Mesenteric fat pad (tissue), 1 donor: ENCODE measurements at regions not wholly inside any gene's neighbourhood (a gene's known extent, or its start where the extent isn't known, plus 50 kb on each side); places are given as distances from the start of the nearest gene placed in this dataset.

Experiments used
- DNase-seq: peaks from one replicate; pipeline ENCODE4 v3.0.0-alpha.2; 2020; ENCODE audit warnings: low spot score
- donor health status: DM: yes; HTN: yes; CAD: no.

- no peak for DNase-seq
These were observed 526.1 kb upstream of the KLF4 start for GRCh38 chr9:108015690-108016089.

DNA sequence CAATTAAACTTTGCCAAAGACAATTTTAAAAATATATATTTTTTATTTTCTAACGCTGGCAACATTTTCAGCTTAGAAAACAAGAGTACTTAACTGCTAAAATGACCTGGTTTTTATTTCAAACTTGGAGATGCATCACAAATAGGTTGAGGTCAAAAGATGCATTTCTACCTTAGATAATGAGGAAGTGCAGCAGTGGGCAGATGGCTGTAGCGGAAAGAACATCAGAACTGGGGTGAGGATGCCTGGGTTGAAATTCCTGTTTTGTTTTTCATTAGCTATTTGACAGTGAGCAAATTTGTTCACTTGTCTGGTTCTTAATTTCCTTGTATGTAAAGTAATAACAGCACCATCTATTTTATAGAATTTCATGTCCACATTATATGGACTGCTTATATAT, 524.8 kb upstream of the KLF4 start:
- DNase-seq, result no peak

- no peak for DNase-seq
These were observed 523.5 kb upstream of the KLF4 start for GRCh38 chr9:108012886-108013665.

DNA sequence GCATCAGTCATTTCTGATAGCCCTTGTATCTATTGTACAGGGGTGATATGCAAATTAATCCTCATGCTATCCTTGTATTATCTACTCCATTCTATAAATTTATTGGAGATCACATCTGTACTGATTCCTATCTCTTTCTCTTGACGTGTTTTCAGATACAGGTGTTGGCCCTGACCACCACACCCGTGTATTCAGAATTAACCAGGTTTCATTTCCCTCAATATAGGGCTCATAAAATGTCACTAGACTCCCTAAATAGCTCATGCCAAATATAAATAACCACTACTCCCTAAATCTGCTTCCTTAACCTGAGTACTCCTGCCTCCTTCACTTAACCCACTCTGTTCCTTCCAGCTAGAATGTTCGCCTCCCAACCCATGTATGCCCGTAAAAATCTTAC, 522.8 kb upstream of the KLF4 start:
- no peak for DNase-seq

GRCh38 chr9:108003526-108003925, 514.0 kb upstream of the KLF4 start:
- DNase-seq, result no peak

DNA sequence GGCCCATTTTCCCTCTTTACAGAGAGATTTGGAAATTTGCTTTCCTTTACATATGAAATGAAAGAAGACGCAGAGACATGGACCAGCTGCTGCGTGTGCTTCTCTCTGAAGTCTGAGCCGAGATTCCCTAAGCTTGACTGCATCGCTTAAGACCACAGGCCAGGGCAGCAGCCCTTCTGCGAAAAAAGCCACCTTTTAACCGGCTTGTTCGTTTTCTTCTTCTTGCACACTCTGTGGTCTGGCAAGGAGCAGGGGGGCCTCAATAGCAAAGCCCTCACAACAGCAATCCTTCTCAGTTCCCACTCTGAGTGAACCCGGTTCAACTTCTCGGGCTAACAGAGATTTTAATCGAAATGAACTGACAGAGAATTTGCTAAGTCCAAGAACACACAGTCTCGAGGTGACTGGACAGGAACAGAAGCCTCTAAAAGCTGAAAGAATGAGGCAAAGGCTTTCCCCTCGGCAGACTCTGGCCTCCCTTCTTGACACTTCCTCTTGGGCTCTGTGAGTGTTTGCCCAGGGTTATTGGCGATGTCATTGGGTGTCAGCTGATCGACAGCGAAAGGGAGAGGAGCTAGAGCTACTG, 512.9 kb upstream of the KLF4 start:
- no peak for DNase-seq

DNA sequence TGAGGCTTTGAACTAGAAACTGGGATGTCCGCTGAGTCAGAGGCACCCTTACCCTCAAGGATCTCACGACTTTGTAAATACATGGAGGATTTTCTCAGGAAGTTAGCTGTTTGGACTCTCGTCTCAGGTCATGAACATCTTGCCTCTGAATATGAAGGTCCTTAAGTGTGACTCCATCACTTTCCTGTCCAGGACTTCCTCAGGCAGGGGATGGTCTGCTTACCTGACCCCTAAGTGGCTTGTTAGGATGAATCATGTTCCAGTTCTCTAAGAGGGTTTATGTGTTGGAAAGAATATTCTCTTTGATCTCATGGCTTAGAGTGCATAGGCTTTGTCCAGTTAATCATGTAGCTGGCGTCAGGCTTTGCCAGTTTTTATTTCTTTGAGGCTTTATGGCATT, 511.7 kb upstream of the KLF4 start:
- no peak for DNase-seq

- no peak for DNase-seq
These were observed 510.3 kb upstream of the KLF4 start for GRCh38 chr9:107999890-108000289.

DNA sequence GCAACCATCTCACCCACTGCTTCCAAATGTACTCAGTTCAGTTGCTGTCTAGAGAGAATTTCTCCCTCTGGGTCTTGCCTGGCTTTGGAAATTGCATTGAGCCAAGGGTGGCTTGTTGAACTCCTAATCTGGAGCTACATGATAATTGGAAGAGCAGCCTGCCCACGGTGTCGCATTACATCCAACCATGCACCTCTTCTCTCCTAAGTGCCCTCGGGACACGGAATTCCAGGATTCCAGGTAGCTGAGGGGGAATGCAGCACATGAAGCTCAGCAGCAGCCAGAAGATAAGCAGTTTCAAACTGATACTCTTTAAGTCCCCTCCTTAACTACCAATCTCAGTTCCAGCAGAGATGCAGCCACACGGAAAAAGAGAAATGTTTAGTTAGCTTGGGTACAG, 509.4 kb upstream of the KLF4 start:
- no peak for DNase-seq

GRCh38 chr9:107994648-107995047, 505.1 kb upstream of the KLF4 start:
- DNase-seq, result no peak

GRCh38 chr9:107992271-107992670, 502.7 kb upstream of the KLF4 start:
- no peak for DNase-seq

GRCh38 chr9:107991581-107991980, 502.0 kb upstream of the KLF4 start:
- no peak for DNase-seq

DNA sequence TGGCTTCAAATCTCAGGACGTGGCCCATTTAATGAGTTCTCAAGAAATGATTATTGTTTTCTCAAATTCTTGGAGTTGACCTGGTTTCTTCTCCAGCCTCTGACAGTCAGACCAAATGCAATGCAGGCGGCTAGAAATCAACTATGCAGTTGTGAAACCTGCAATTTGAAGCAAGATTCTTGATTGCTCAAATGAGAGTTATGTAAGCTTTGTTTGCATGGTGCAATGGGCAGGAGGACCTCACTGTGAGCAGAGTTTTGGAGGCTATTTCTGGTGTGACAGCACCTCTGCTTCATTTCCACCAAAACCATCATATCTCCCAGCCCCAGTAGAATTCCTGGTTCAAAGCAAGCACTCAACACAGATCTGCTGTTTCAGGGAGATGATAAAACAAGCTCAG, 500.0 kb upstream of the KLF4 start:
- no peak for DNase-seq

DNA sequence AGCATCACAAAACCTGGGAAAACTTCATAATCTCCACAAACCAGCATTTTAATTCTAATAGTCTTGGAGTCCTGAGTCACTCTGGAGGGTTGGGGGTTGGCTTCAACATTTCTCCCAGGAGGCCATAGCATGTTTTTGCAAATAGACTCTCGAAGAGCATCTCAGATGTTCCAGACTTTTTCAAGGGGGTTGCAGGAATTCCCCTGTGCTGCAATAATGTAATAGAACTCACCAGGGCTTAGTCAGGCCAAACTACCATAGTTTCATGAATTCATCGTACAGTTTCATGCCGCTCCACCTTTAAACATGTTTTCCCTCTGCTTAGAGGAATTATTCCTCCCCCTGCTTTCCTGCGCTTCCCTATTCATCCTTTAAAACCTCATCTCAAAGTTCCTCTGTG, 499.5 kb upstream of the KLF4 start:
- no peak for DNase-seq

DNA sequence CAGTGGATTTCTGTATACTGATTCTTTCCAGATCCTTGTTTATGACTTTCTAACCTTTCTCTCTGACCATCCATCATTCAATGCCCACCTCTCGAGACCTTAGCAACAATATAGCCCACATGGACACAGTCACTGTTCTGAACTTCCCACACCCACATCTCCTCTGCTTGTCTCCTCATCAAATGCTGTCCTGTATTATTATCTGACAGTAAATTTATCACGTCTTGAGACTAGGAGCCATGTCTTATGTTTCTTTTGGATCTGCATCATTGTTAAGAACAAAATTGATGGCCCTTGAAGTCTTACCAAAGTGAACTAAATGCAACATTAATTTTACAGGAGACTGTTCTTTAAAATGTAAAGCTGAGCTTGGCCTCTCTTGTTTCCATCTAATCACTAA, 495.4 kb upstream of the KLF4 start:
- no peak for DNase-seq

DNA sequence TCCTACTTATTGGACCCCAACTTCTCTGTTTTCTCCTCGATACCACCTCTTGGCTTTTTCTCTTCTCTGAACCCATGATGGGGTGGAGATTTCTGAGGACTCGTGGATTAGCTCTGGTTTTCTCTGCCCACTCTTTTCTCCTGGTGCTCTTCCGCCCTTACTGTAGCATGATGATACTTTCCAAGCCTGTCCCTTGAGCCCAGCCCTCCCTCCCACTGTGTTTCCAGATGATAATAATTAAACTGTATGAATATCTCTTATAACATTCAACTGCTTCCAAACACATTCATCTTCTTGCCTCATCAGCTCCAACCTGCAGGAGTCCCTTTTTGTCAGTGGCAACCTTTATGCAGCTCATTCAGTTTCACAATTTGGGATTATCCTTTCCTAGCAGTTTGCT, 494.2 kb upstream of the KLF4 start:
- DNase-seq, result no peak

DNA sequence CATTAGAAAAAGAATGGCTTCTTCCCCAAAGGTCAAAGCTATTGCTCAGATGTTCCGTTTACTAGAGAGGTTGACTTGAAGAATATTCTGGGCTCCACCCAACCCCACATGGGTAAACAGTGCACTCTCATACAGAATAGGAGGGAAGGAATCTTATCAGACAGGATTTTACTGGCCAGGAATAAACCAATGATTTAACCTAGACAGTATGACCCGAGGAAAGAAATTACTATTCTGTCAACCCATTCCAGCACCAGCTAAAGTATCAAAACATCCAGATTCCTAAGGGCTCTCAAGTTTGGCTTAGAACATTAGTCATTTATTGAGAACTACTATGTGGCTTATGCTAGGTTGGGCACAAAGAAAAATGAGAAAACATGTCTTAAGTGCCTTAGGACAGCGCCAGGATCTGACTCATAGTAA, 493.6 kb upstream of the KLF4 start:
- DNase-seq, result no peak

DNA sequence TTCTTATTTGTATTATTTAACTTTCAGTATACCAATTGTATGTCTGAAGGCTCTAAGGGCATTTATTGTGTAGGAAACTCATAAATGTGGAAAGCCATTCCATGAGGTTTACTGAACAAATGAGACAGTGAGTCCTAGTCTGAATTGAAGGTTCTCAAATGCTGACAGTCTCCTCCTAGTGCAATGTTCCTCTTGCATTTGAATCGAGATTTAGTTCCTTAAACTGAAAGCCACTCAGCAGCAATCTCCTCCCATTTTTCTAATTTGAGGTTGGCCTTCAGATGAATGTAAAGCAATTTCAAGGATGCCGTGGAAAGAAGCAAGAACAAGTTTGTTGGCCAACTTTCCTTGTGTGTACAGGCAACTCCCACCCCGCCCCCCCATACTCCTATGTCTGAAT, 493.2 kb upstream of the KLF4 start:
- no peak for DNase-seq

- no peak for DNase-seq
These were observed 492.4 kb upstream of the KLF4 start for GRCh38 chr9:107982001-107982400.

DNA sequence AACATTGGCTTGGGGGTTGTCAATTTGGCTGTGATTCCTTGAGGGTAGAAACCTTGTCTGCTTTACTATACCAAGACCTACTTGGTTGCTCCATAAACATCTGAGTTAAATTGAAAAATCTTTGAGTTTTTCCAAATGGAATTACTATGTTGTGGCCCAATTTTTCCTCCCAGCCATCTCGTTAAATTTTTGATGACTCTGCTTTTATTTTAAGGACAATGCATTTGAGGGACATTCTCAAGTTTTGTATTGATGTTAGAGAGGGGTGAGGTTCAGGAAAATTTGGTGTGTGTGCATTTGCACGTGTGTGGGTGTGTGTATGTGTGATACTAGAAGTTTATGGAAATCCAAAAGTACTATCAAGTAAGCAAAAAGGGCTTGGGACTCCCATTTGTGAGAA, 491.4 kb upstream of the KLF4 start:
- DNase-seq, result no peak

DNA sequence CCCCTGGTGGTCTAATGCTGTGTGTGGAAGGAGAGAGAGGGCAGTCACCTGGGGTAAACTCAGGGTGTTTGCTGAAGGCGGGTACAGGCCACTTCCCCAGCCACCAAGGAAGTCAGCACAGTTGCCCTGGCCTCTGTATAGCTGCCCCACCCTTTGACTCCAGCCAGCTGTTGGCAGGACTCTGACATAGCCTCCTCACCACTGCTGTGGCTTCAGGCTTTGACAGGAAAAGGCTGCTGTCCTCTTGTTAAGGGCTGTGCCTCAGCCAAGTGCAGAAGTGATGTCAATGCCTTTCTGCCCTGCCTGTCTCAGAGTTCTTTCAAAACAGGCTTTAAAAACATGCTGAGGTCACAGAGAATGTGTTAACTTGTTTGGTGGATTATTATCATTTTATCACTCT, 487.2 kb upstream of the KLF4 start:
- DNase-seq, result no peak

DNA sequence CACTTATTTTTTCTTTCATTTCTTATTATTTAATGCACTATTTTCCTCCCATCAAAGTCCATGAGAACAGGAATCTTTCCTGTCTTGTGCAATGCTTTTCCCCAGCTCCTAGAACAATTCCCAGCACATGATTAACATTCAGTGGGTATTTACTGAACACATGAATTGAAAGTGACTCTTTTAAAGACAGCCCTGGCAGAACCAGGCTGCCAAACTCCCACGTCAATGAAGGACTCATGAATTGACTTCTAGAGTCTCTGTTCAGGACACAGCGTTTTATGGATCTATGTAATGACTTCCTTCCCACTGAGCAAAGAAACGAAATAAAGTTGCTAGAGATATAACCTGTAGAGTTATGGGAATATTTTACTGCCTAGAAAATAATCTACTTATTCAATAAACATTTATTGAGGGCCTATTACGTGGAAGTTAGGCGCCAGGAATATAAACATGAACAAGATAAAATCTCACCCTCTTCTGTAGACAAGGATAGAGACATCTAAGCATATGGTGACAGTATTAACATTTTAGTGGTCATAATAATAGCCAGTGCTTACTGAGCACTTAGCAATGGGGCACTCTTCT, 485.9 kb upstream of the KLF4 start:
- DNase-seq, result no peak

- no peak for DNase-seq
These were observed 483.9 kb upstream of the KLF4 start for GRCh38 chr9:107973451-107973850.
